ENCODE measurements at regions not wholly inside any gene's neighbourhood (a gene's known extent, or its start where the extent isn't known, plus 50 kb on each side); places are given as distances from the start of the nearest gene placed in this dataset.

DNA sequence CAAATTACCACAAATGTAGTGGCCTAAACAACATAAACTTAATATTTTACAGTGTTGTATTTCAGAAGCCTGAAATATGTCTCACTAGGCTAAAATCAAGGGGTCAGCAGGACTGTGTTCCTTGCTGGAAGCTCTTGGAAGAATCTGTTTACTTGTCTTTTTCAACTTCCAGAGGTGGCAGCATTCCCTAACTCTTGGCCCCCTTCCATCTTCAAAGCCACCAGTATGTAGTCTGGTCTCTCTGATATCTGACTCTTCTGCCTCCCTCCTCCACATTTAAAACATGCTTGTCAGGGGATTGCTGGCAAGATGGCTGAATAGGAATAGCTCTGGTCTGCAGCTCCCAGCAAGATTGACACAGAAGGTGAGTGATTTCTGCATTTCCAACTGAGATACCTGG, 567.5 kb downstream of the PLA2G4A start:
- Histone ChIP-seq H3K4me1 (ENCODE audit: low read length) (no peaks in the 10 kb centered on the region), H4K20me1 (ENCODE audit: insufficient read depth, low read length) (no peaks in the 10 kb centered on the region), H3K79me2 (ENCODE audit: low read length) (no peaks in the 10 kb centered on the region), H3K27me3 (replicated peaks; ENCODE audit: insufficient read depth, low read length) (no peaks in the 10 kb centered on the region), H3K27ac (ENCODE audit: low read length) (no peak overlapping the region), H2AFZ (ENCODE audit: low read length) (no peak overlapping the region), H3K9me2 (replicated peaks; ENCODE audit: insufficient read depth, low read length) (no peaks in the 10 kb centered on the region), H3K36me3 (replicated peaks; ENCODE audit: insufficient read depth, low read length) (no peaks in the 10 kb centered on the region), H3K4me3 (ENCODE audit: low read length) (no peak overlapping the region), H3K9ac (ENCODE audit: low read length) (no peak overlapping the region), H3F3A (ENCODE audit: insufficient read depth, low read length) (no peaks in the 10 kb centered on the region), H3K9me3 (replicated peaks; ENCODE audit: insufficient read depth, low read length) (no peaks in the 10 kb centered on the region), H3K4me2 (ENCODE audit: low read depth, low read length) (no peak overlapping the region)
- no peak for DNase-seq
- no peak for TF ChIP-seq EZH2 (optimal IDR thresholded peaks at IDR 0.05; ENCODE audit: low read depth, low read length)
- TF ChIP-seq CTCF (IDR thresholded peaks at IDR 0.05; ENCODE audit: low read length): no peak
- TF ChIP-seq EZH2phosphoT487 (IDR thresholded peaks at IDR 0.05; ENCODE audit: low read length): no peak

GRCh38 chr1:187396929-187397796, 568.4 kb downstream of the PLA2G4A start:
- no peak overlapping the region for H3K4me2 ChIP-seq (ENCODE audit: low read depth, low read length)
- H3K27ac ChIP-seq (ENCODE audit: low read length): no peak overlapping the region
- H3K9me2 ChIP-seq (replicated peaks; ENCODE audit: insufficient read depth, low read length): no peaks in the 10 kb centered on the region
- H3K4me1 ChIP-seq (ENCODE audit: low read length): no peaks in the 10 kb centered on the region
- no peak overlapping the region for H3K4me3 ChIP-seq (ENCODE audit: low read length)
- H3F3A ChIP-seq (ENCODE audit: insufficient read depth, low read length): no peaks in the 10 kb centered on the region
- TF ChIP-seq EZH2phosphoT487 (IDR thresholded peaks at IDR 0.05; ENCODE audit: low read length): no peak
- TF ChIP-seq EZH2 (optimal IDR thresholded peaks at IDR 0.05; ENCODE audit: low read depth, low read length): no peak
- TF ChIP-seq CTCF (IDR thresholded peaks at IDR 0.05; ENCODE audit: low read length): no peak
- no peak for DNase-seq
- H3K27me3 ChIP-seq (replicated peaks; ENCODE audit: insufficient read depth, low read length): no peaks in the 10 kb centered on the region
- H3K9ac ChIP-seq (ENCODE audit: low read length): no peak overlapping the region
- no peaks in the 10 kb centered on the region for H3K9me3 ChIP-seq (replicated peaks; ENCODE audit: insufficient read depth, low read length)
- no peaks in the 10 kb centered on the region for H3K36me3 ChIP-seq (replicated peaks; ENCODE audit: insufficient read depth, low read length)
- no peaks in the 10 kb centered on the region for H3K79me2 ChIP-seq (ENCODE audit: low read length)
- H4K20me1 ChIP-seq (ENCODE audit: insufficient read depth, low read length): no peaks in the 10 kb centered on the region
- no peak overlapping the region for H2AFZ ChIP-seq (ENCODE audit: low read length)

- Histone ChIP-seq H2AFZ (ENCODE audit: low read length) (no peak overlapping the region), H3K9me3 (replicated peaks; ENCODE audit: insufficient read depth, low read length) (no peaks in the 10 kb centered on the region), H3K27me3 (replicated peaks; ENCODE audit: insufficient read depth, low read length) (no peaks in the 10 kb centered on the region), H3F3A (ENCODE audit: insufficient read depth, low read length) (no peaks in the 10 kb centered on the region), H3K36me3 (replicated peaks; ENCODE audit: insufficient read depth, low read length) (no peaks in the 10 kb centered on the region), H3K27ac (ENCODE audit: low read length) (no peak overlapping the region), H3K4me2 (ENCODE audit: low read depth, low read length) (no peak overlapping the region), H3K9ac (ENCODE audit: low read length) (no peak overlapping the region), H3K79me2 (ENCODE audit: low read length) (no peaks in the 10 kb centered on the region), H3K4me1 (ENCODE audit: low read length) (no peaks in the 10 kb centered on the region), H3K9me2 (replicated peaks; ENCODE audit: insufficient read depth, low read length) (no peaks in the 10 kb centered on the region), H3K4me3 (ENCODE audit: low read length) (no peak overlapping the region), H4K20me1 (ENCODE audit: insufficient read depth, low read length) (no peaks in the 10 kb centered on the region)
- TF ChIP-seq CTCF (IDR thresholded peaks at IDR 0.05; ENCODE audit: low read length): no peak
- no peak for TF ChIP-seq EZH2 (optimal IDR thresholded peaks at IDR 0.05; ENCODE audit: low read depth, low read length)
- no peak for TF ChIP-seq EZH2phosphoT487 (IDR thresholded peaks at IDR 0.05; ENCODE audit: low read length)
- DNase-seq: no peak
These were observed 579.7 kb downstream of the PLA2G4A start for GRCh38 chr1:187408212-187409004.

All from MM.1S (cell line).